ENCODE measurements at regions not wholly inside any gene's neighbourhood (a gene's known extent, or its start where the extent isn't known, plus 50 kb on each side); places are given as distances from the start of the nearest gene placed in this dataset.

DNA sequence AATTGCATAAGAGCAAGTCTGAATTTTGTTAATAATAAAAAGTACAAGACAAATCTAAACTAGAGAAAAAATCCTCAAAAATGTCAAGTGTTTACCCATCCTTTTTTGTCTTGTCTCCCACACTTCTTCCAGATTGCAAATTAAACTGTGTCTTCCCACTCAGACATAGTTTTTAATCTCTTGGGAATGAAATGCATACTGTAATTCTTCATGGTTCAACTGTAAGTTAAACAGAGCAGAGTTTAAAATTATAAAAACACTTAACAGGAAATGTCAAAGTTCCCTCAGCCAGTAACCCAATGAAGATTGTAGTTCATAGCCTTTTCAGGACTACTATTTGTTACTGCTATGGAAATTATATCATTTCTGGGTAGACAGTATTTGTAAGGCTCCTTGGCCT lies 171.8 kb downstream of the UBE2E3 start:
- no peak for DNase-seq

DNA sequence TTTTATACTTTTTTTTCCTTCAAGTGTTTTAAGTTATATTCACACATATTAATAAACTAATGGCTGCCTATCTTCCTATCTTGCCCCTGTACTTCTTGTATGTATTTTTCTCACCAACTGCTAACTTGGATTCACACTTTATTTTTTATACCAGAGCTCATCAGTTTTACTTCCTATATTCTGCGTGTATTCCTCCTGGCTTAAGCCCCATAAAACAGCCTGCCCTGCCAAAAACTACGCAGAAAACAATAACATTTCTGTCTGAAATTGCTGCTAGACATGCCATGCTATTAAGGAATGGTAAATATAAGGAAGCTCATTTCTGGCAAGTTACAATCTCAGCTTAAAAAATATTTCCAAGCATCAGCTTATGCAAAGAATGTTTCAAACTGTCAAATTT lies 172.3 kb downstream of the UBE2E3 start:
- DNase-seq: no peak

DNA sequence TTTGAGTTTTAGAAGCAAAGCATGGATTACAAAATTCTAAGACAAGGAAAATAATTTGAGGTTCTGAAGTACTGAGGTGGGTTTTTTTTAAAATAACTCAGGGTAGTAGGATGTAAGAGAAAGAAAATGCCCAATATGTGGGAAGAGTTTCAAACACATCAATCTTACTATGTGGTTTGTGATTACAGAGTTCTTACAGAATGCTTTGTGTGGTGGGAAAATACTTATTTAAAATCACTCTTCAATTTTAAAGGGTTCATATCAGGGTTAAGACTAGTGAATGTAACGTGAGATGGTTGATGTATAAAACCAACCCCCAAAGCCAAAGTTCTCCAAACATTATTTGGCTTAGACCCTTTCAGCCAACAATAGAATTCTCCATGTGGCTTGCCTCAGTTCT lies 173.5 kb downstream of the UBE2E3 start:
- no peak for DNase-seq

DNA sequence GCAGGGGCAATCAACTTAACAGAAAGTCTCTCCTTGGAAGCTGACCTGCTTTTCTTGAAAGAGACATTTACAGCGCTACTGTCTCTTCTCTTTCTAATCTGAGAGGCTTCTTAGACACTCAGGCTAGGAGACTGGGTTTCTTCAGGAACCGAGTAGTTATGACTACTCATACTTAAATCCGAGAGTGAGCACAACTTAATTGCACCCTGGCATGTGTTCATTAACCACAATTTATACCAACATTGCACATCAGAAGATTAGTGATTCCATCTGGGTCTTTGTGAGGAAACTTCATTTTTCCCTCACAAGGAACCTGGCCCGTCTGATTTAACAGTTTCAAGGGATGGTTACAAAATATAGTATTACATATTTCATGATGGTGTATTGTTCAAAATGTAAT lies 176.9 kb downstream of the UBE2E3 start:
- no peak for DNase-seq

DNA sequence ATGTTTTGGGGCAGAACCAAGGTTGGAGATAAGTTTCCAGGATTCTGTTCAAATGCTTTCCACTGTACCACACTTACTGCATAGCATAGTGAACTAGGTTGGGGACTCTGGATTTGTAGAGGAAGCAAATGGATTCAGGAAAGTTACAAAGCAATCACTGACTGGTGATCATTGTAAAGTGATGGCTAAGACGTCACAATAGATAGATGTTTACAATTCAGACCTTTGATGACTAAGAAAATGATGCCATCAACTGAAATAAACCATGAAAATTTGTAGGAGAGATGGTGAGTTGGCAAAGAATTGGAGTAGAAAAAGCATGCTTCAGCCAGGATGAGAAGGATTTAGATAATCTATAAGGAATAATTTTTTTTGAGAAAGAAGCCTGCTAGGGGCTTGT lies 178.0 kb downstream of the UBE2E3 start:
- DNase-seq: peak; percentile 16

DNA sequence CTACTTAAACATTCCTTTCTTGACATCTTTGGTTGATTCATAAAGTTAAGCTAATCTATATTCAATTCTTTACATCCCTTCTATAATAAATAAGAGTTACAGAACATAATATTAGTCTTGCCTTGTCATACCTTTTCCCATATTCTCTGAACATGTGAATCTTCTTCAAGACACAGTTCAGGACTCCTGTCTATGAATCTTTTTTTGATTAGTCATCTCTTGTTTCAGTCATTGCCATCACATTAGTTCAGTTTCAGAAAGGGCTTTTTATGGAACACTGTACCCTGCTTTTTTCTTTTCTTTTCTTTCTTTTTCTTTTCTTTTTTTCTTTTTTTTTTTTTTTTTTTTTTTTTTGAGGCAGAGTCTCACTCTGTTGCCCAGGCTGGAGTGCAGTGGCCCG lies 181.2 kb downstream of the UBE2E3 start:
- no peak for DNase-seq

DNA sequence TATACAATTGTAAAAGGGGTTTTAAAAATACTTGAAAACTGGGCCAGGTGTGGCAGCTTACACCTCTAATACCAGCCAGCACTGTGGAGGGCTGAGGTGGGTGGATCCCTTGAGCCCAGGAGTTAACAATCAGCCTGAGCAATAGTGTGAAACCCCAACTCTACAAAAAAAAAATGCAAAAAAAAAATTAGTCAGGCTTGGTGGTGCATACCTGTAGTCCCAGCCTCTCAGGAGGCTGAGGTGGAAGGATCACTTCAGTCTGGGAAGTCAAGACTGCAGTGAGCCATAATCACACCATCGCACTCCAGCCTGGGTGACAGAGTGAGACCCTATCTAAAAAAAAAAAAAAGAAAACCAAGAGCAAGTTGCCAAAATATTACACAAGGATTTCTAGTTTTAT lies 182.7 kb downstream of the UBE2E3 start:
- no peak for DNase-seq

DNA sequence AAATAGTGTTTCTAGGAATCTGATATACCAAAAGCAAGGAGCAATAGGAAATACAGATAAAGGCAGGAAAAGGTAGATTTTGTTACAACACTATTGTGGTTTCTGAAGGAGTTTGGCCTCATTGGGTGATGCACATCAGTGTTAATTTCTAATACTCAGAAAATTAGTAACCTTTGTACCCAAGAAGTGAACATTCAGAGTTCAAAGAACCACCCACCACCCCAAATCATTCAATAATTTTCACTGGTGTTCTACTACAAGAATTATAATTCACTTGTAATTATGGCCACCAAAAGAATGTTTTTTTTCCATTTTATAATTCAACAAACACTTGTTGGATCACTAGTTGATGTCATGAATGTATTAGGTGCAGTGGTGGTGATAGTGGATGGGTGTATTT lies 183.3 kb downstream of the UBE2E3 start:
- no peak for DNase-seq

DNA sequence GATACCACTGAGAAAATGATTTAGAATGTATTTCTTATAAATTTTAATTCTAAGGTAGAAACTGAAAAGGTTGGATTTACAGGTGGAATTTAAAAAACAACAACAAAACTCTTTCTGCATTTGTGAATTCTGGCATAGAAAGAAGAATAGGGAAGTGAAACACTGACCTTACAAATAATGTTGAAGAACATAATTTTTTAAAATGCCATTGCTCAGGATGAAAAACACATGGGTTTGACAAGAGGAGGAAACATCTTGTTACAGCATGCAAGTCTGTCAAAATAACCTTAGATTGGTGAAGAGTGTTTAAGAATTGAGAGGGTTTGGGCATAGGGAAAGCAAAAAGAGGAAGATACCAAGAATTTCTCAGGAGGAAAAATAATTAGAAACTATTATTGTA lies 184.3 kb downstream of the UBE2E3 start:
- DNase-seq: no peak

DNA sequence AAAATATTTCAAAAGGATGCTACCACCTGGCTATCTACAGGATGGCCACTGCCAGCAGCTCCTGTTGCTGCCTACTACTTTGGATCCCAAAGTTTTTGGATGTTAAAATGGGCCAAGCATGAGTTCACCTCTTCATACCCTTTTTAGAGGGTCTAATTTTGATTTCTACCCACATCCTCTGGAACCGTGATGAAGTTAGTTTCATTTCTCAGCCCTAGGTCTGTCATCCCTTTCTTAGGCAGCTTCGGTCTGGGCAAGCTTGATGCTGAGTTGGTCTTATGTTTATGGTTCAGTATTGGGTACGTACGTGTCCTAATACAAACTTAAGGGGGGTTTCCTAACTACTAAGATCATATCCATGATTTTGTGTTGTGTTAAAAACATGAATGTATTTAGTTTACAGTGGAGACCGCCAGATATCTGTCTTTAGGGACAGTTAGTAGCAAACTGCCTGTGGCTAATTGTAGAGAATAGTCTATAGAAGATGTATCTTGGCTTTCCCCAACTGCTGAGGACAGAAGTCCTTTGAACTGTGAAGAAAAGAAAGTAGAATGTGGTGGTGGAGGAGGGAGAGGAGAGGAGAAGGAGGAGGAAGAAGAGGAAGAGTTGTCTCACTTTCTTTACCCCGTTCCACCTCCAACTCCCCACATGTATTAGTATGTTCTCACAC lies 184.9 kb downstream of the UBE2E3 start:
- no peak for DNase-seq

DNA sequence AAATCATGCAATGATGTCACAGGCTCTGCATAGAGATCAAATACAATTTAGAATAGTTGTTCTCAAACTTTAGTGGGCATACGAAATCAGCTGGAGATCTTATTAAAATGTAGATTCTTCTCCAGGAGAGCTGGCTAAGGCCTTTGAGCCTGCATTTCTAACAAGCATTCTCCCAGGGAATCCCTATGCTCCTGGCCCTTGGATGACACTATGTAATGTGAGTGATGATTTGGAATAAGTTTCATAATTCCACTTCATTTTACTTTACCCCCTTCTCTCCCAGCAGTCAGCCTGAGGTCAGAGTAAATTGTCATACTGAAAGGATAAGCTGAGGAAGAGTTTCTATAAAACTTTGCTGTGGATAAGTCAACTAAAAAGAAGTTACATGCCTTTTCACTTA lies 189.1 kb downstream of the UBE2E3 start:
- no peak for DNase-seq

DNA sequence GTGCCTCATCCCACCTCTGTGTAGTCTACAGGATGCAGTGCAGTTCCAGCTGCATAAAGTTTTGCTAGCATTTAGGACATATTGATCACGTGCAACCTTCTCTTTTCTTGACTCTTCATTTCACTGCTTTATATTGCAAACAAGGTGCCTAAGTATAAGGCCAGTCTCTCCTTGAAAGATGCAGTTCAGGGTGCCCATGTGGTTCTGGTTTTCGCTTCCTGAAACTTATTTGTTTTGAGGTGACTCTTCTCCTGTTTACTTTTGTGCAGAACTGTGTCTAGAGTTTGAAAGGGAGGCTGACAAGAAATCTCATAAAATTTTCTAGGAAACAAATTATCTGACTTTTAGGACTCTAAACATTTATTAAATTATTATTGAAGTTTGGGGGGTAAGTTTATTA lies 189.9 kb downstream of the UBE2E3 start:
- DNase-seq: no peak

DNA sequence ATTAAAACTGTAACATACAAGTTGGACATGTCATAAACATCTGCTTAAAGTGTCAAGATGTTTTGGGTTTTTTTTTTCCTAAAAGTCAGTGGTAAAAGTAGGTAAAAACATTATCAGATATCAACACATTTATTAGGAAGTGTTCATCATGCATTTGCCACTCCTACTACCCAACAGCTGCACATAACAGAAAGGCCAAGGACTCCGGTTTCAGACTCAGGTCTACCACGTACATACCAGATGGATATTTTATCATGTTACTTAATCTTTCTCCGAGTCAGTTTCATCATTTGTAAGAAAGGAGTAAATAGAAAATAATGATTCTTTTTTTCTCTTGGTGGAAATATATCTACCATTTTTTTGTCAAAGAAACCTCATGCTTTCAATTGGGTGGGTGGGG lies 192.3 kb downstream of the UBE2E3 start:
- DNase-seq: no peak

DNA sequence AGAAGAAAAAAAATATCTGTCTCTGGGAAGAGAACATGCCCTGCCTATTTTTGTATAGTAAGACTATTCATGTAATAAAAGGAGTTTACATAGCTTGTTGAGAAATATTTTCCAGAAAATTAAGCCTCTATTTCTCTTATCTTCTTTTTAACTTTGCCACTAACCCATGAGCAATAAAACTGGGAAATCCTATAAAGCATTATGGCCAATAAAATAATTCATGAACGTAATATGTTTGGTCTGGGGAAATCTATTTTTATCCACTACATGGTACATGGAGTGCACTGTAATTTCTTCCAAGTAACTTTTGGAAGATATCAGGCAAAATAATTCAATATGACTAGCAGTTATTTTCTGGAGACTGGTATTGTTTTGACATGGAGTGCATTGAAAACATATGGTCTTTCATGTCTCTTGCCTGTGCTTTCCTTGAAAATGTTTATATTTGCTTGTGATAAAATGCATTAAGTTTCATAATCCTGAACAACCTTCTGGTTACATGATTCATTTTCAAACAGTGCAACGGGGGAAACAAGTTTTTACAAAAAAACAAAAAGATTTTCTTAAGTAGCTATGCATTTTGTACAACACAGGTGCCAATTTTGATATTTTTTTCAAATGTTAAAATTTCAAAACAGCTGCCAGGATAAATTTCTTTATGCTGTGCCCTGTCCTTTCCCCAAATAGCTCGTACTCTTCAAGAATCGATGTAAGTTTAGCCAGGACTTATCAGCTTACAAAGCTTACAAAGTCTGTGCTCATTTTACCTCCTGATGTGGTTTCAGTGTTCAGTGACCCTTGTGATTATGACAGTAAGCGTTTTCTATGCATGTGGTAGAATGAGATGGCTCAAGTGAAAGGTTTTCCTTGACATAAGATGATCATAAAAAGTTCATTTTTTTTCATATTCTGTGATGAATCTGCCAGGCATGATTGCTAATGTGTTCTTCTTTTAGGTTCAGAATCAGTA lies 194.5 kb downstream of the UBE2E3 start:
- peak; percentile 57 for DNase-seq

DNA sequence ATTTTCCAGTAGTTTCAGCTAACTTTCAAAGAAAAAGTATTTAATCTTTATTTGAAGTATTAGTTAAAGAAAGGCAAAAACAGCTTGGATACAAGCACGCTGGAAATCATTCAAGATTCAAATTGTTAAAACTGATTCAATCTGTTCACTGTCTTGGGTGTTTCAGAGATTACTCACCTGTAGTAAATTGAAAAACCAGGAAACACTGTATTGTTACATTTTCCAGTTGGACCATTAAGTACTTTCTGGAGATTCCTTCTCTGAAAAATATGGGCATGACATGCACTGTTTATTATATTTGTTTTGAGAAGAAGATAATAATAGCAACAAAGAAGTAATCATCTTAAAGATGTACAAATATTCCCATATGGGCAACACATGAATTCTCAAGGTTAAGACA lies 196.1 kb downstream of the UBE2E3 start:
- no peak for DNase-seq

DNA sequence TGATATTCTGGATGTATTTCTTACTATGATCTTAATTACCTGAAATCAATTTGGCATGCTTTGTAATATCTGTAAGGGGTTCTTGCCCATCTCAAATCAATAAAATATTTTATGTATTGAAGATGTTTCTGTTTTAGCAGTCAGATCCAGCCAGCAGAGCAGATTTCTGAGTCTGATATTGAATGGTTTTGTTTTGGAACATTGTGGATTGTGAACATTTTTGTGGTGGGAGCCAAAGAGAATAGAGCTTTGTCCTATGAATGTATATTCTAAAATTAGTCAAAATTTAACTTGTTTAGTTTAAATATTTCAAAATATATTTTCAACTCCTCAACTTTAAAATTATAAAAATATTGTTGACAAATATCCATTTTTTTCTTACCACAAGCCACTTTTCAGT lies 197.0 kb downstream of the UBE2E3 start:
- DNase-seq: no peak

DNA sequence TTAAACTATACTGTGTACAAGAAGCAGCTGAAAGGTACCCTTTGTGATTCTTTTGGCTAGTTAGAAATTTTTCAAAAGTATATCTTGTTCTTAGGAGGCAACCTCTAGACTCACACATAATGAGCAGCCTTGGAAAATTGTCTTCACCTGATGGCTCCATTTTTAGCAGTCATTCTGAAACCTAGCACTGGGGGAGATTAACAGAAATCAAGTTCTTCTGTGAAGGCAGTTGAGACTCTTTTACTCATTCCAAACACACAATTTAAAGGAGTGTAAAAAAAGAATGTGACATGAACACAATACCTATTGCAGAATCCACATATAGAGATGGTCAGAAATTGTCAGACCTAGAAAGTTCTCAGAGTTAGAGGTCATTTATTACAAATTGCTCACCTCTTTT lies 197.7 kb downstream of the UBE2E3 start:
- DNase-seq: no peak

DNA sequence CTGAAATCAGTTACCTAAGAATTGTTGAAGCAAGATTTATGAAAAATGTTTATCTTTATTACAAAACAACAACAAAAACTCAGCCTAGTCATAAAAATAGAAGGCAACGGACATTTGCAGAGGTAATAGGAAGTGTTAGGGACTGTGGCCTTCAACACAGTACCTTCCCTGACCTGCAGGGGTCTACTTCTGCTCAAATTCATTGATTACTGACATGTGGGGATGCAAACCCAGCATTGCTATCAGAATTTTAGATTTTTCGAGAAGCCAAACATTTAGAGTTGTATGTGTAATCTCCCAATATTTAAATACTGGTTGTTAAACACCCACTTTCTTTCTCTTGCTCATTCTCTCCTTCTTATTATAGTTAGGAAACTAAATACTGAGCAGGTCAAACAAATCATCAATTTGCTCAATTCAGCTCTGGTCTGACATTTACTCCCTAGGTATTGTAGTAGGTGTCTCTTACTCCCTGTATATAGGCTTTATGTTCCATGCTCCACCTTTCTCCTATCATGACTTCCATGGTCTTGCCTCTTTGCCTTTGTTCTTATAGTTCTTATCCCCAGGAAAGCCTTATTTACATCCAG lies 198.5 kb downstream of the UBE2E3 start:
- no peak for DNase-seq

DNA sequence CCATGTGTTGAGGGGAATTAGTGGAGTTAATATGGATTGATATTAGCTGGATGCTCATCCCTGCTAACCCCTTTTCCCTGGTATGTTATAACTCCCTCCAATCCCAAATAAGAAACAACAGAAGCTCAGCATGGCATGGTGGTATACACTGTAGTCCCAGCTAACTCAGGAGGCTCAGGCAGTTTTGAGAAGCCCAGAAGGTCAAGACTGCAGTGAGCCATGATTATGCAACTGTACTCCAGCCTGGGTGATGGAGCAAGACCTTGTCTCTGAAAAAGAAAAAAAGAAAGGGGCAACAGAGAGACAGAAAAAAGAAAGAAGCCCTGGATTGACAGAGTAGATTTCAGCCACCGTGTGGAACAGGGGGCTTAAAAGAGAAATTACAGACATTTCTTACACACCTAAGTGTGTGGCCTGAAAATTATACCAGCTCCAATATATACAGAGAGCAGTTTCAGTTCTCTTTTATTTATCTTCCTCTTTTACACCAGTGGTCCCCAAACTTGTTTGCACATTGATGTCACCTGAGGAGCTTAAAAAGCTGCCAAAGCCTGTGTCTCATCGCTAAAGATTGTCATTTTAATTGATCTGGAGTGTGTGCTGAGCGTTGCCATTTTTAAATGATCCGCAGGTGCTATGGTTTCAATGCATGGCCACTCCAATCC lies 203.6 kb downstream of the UBE2E3 start:
- no peak for DNase-seq

DNA sequence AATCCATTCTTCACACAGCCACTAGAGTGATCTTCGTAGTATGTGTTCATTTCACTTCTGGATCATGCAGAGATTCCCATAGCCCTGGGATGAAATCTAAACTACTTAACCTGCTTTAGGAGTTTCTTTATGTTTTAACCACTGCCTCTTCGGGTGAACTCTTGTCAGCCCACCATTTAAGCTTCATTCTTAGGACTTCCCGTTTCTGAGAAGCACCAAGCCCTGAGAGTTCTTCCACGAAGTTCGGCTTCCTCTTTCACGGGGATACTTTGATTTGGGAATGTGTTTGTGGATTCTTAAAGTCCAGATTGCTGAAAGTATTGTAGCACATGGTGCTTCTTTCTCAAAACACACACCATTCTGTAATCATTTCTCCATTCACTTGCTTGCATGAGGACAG lies 205.0 kb downstream of the UBE2E3 start:
- no peak for DNase-seq

DNA sequence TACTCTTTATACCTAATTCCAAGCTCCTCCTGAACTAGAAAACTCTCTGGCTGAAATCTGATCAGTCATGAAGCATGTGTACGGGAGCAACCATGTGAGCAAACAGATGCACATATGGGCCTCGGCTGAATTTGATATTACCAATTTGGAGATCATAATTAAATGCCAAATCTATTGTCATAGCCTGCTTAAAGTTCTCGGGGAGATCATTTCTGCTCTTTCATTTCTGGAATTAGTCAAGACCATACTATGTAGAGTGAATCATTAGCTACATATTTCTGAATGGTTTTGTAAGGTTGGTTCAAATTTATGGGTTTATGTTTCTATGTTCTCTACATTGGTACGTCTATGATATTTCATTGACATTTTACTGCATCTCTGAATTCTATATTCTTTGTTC lies 205.5 kb downstream of the UBE2E3 start:
- DNase-seq: peak; percentile 53

DNA sequence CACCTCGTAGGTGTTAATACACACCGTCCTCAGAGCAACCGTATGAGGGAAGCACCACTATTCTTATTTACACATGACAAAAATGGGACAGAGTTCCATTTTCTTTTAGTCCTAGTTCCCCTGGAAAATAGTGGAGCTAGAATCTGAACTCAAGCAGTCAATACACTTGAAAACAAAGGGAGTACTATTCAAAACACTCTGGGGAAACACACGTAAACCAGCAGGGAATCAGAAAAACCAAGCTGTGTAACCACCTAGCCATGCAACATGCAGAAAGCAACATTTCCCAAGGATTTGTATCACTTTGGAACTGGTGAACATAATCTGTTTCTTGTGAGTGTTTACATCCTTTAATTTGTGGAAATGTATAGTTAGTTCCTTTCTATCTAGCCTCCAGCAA lies 208.2 kb downstream of the UBE2E3 start:
- no peak for DNase-seq

DNA sequence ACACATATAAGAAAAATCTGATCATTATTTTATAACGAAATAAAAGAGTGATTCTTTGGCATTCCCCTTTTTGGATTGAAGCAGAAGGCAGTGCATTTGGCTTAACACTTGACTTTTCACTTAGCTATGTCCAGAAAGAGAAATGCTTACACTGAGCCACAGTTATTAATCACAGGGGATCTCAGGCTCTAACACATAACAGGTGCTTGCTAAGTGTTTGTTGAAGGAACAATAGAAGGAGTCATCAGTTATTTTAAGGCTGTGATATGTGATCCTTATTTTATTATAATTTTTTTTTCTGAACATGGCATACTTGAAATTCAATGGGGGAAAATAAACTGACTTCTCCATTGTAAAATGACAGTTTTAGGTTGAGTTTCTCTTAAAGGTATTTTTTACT lies 209.5 kb downstream of the UBE2E3 start:
- no peak for DNase-seq

DNA sequence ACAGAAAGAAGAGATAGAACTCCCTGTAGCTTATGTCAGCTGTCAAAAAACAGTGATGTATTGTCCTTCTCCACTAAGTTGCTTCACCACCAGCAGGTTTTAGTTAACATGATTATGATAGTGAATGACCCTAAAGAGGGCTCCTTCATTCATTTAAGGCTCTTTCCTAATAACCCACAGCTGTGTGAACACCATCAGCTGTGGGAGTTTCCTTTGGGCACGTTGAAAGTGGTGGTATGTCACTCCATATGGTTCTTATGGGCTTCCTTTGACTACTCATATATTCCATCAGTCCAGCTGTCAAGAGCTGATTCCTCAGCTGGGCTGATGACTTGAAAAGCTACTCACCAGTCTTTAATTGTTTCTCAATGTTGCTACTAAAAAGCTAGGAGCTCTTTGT lies 210.3 kb downstream of the UBE2E3 start:
- no peak for DNase-seq

Data from HCEC 1CT (cell line).